ENCODE measurements at regions not wholly inside any gene's neighbourhood (a gene's known extent, or its start where the extent isn't known, plus 50 kb on each side); places are given as distances from the start of the nearest gene placed in this dataset.

DNA sequence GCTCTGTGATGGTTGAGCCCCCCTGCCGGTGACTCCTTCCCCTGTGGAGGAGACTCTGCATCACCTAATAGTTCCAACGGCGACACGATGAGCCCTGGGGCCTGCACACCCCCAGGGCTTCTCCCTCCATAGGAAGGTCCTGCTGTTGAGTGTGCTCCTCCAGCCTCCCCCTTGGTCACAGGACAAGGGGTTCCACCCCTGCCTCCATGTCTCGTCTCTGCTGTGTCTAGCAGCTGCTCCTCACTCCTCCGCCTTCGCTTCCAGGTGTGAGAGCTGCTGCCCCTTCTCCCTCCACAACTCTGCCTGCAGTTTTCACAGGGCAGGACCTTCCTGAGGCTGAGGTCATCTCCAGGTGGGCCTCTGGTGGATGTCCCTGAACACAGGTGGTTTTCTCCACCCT lies 1416.1 kb downstream of the TBC1D22A start:
- DNase-seq (ENCODE audit: low read depth, low spot score): no peak
- in situ Hi-C loops (cut with HindIII; ENCODE audit: low pct_unique_long_range_greater_than_20kb, low sequenced_read_pairs): no loop called here

DNA sequence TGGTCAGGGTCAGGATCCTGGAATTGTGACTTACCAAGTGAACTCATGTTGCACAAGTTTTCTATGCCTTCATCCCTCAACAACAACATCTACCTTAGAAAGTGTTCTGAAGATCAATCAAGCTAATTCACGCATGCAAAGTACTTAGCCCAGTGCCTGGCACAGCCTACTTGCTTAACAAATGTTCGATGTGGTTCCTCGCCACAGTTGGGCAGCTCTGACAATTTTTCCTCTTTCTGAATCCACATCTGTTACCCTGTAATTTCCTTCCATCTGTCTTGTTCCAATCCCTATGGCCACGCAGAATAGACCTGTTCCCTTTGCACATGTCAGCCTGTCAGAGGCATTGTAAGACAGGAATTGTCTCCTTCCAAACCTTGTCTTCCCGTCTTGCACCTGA lies 1415.2 kb downstream of the TBC1D22A start:
- in situ Hi-C loops (cut with HindIII; ENCODE audit: low pct_unique_long_range_greater_than_20kb, low sequenced_read_pairs): no loop called here
- DNase-seq (ENCODE audit: low read depth, low spot score): no peak

DNA sequence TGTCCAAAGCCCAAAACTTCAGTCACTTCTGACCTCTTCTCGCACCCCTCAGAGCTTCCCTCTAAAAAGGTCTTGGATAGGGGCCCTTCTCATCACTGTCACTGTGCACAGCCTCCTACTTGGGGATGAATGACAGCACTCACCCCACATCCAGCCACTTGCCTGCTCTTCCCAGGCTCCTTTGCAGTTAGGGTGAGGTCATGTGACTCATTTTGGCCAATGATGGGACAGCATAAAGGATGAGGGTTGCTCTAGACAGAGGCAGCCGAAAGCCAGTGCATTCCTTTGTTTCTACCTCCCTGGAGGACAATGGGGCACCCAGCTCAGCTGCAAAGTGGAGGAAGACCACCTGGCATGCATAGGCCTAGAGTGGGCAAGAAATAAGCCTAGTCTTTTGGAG lies 1413.3 kb downstream of the TBC1D22A start:
- no peak for DNase-seq (ENCODE audit: low read depth, low spot score)
- in situ Hi-C loops (cut with HindIII; ENCODE audit: low pct_unique_long_range_greater_than_20kb, low sequenced_read_pairs): no loop called here

DNA sequence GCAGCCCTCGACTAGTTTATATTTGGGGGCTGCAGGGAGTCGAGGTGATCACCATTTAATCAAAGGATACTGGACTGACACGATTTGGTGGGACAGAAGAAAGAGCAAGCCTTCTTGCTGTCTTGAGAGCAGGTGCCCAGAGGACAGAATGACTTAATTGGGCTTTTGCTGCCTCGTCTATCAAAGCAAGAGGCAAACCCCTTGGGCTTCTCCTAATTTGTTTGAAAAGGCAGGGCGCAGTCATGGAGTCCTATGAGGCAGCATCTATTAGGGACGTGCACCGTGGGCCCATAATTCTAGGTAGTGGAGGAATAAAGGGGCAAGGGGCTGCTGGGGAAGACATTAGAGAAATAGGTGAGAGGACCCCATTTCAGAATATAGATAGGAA lies 1411.3 kb downstream of the TBC1D22A start:
- no peak for DNase-seq (ENCODE audit: low read depth, low spot score)
- in situ Hi-C loops (cut with HindIII; ENCODE audit: low pct_unique_long_range_greater_than_20kb, low sequenced_read_pairs): no loop called here

DNA sequence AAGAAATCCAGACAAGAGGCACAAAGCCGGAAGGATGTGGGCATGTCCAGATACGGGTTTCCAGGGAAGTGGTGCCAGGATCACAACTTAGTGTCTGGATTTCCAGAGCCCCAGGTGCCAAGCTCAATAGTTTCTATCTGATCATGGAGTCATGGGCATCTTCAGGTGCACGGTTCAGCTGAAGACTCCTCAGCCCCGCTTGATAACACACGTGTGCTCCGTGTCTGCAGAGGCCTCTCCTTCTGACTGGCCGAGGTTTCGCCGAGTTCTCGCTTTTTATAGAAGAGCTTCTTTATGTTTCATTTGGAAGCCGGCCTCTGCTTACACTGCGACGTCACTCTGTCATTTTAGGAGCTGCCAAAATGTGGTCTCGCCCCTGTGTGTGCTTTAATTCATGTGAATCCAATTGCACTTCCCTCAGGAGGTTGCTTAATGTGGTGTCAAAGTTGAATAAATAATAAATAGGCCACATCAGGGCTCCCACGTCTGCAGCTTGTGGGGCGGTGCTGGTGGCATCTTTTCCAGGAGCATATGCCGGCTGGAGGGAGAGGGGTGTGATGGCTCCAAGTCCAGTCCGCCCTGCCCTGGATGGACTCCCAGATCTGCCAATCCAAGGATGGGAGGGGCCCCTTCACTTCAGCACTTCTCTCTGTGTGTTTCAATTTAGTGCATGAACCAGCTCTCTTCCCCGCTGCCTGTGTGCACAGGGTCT lies 1410.8 kb downstream of the TBC1D22A start:
- no peak for DNase-seq (ENCODE audit: low read depth, low spot score)
- in situ Hi-C loops (cut with HindIII; ENCODE audit: low pct_unique_long_range_greater_than_20kb, low sequenced_read_pairs): no loop called here

DNA sequence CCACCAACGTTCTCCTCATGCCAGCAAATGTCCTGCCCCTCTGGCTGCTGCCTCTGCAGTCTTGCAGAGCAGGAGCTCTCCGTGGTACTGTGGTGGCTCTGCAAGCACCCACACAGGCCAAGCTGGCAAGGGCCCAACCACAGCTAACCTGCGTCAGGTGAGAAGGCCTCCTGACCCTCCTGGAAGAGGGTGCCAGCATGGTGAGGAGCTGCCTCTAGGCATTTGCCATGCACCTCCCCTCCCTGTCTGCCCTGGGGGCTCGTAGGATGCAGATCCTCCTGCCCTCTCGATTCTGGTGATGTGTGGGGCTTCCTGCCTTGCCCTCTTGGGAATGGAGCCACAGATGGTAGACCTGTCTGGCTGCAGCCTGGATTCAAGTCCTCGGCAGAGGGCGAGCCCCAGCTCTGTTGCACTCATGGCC lies 1408.8 kb downstream of the TBC1D22A start:
- DNase-seq (ENCODE audit: low read depth, low spot score): no peak
- in situ Hi-C loops (cut with HindIII; ENCODE audit: low pct_unique_long_range_greater_than_20kb, low sequenced_read_pairs): no loop called here

DNA sequence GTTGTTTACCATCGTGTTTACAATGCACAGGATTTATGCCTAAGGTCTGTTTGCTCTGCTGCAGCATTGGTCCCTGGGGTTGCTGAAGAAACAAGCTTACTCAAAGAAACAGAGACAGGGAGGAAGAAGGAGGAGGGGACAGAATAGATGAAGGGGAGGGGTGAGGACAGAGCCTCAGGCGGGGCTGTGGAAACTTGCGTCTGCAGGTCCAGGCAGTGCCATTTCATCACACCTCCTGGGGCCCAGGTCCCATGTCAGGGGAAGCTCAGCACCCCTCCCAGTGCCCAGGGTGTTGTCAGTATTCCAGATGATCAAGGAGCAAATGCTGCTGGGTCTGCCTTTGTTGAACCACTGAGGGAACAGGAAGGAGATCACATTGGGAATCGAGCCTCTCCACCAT lies 1406.8 kb downstream of the TBC1D22A start:
- no peak for DNase-seq (ENCODE audit: low read depth, low spot score)
- in situ Hi-C loops (cut with HindIII; ENCODE audit: low pct_unique_long_range_greater_than_20kb, low sequenced_read_pairs): no loop called here

DNA sequence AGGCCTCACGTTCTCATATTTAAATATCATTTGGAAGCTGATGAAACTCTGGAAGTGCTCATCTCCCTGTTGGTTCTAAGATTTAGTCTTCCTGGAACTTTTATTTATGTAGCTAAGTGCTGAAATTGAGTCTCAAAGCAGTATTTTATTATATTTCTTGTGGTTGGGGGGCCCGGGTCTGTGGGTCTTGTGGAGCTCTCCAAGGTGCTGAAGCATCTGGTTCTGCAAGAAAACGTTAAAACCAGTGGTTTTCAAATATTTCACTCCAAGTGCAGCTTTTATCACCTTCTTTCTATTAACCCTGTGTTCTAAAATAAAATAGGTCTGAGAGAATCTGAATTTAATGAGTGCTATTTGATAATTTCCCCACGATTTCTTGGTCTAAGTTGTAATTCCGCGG lies 1404.8 kb downstream of the TBC1D22A start:
- DNase-seq (ENCODE audit: low read depth, low spot score): no peak
- in situ Hi-C loops (cut with HindIII; ENCODE audit: low pct_unique_long_range_greater_than_20kb, low sequenced_read_pairs): no loop called here

DNA sequence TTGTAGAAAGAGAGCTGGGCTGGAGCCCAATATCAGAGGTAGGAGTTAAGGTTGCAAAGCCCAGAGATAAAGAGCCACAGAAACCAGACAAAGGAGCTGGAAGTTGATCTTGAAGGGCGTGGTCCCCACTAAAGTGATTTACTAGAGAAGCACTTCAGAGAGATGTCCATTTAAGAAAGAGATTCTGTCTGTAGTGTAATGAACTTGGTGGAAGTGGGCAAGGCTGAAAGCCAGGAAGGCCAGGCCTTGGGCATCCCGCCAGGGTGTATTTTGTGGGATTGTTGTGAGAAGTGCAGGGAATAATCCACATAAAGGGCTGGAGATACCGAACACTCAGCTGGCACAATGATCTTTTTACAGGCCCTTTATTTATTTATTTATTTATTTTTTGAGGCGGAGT lies 1398.8 kb downstream of the TBC1D22A start:
- no peak for DNase-seq (ENCODE audit: low read depth, low spot score)
- in situ Hi-C loops (cut with HindIII; ENCODE audit: low pct_unique_long_range_greater_than_20kb, low sequenced_read_pairs): no loop called here

DNA sequence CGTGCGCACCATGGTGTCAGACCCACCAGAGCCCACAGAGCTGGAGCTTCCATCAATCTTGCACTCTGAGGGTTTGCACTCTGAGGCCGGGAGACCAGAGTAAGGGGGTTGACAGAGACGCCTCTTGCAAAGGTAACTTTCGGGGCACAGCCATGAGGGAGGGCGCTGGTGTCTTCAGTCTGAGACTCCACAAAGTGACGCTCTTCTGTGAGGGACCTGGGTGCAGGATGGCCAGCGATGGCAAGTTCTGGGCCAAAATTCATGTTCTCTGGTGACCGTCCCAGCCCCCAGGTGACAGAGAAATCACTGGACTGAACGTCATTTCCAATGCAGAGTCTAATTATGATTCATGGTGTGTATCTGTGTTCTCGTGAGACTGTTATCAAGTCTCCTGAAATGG lies 1395.2 kb downstream of the TBC1D22A start:
- in situ Hi-C loops (cut with HindIII; ENCODE audit: low pct_unique_long_range_greater_than_20kb, low sequenced_read_pairs): no loop called here

DNA sequence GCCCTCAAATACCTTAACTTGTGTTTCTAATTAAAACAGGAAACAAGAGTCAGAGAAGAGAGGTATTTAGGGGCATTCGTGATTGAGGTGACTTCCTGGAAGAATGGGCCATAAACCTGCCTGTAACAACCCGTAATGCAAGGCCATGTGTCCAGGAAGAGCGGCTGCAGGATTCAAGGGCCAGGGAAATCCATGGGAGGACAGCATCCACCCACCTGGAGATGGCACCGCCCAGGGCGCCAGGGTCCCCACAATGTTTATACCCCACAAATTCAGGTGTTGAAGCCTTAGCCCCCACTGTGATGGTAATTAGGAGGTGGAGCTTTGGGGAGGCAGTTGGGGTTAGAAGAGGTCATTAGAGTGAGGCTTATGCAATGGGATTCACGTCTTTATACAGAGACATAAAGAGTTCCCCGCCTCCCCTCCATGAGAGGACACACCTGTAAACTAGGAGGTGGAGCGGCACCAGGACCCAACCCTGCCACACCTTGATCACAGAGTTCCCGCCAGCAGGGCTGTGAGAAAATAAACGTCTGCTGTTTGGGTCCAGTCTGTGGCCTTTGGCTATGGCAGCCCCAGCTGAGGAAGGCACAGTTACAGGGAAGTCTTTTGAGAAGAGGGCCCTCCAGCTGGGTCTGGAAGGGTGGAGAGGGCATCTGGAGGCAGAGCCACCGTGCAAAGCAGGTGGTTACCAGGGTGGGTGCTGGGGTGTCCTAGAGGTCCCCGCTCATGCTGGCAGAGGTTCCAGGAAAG lies 1394.3 kb downstream of the TBC1D22A start:
- in situ Hi-C loops (cut with HindIII; ENCODE audit: low pct_unique_long_range_greater_than_20kb, low sequenced_read_pairs): no loop called here
- DNase-seq (ENCODE audit: low read depth, low spot score): no peak

More for the DNA sequence above, 1395.2 kb downstream of the TBC1D22A start:
- no peak for DNase-seq (ENCODE audit: low read depth, low spot score)

DNA sequence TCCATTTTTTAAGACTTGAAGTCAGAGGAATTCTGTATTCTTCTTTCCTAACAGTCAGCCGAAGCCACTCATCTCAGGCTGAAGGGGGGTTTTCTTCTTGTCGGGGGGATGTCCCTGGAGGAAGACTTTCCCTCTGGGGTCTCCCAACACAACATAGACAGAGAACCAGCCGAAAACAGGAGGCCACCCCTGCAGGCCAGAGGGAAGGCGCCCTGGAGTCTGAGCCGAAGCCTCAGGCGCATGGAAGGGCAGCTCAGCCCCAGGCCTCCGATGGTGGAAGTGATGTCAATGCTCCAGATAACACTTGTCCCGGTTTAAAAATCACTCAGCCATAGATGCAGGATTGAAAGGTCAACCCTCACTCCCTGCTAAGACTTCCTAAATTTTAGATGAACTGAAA lies 1393.0 kb downstream of the TBC1D22A start:
- in situ Hi-C loops (cut with HindIII; ENCODE audit: low pct_unique_long_range_greater_than_20kb, low sequenced_read_pairs): no loop called here
- DNase-seq (ENCODE audit: low read depth, low spot score): no peak

DNA sequence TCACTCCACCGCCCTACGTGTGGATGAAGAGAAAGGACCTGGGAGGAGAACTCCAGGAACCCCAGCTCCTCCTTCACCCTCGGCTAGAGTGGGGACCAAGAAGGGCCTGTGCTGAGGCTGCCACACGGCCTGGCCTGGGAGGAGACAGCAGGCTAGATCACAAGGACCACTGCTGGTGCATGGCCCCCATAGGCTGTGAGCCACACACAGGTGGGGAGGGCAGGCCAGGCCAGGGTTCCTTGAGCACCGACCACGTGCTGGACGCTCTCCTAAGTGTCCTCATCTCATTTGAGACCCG lies 1392.4 kb downstream of the TBC1D22A start:
- in situ Hi-C loops (cut with HindIII; ENCODE audit: low pct_unique_long_range_greater_than_20kb, low sequenced_read_pairs): no loop called here
- DNase-seq (ENCODE audit: low read depth, low spot score): no peak

DNA sequence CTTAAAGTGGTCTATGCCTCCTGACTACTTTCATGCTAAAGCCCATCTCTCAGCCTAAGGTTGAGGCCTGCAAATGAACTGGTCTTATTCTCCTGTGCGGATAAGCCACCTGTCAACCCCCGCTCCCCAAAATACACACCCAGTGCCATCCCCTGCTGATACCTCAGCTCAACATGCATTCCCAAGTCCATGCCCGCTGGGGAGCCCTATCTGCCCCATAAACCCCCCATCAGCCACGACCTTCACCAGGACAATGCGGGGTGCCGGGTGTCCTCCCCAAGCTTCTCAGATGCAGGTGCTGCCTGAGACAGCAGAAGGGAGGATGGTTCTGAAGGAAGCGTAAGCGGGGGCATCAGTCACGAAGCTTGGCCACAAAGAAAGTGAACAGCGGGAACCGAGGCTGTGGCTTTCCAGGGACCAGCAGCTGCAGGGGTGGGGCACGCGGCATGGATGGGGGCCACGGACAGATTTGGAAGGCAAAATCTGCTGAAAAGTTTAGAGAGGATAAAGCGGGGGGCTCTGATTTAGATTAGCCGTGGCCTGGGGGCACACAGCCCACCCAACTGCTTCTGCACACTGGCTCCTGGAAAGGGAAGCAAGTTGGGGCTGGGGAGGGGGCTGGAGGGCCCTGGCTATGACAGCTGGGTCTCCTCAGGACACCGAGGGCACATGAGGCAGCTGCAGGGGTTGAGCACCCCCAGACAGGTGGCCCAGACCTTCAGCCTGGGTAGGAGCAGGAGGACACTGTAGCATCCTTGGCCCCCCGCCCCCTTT lies 1391.9 kb downstream of the TBC1D22A start:
- in situ Hi-C loops (cut with HindIII; ENCODE audit: low pct_unique_long_range_greater_than_20kb, low sequenced_read_pairs): no loop called here
- DNase-seq (ENCODE audit: low read depth, low spot score): no peak

DNA sequence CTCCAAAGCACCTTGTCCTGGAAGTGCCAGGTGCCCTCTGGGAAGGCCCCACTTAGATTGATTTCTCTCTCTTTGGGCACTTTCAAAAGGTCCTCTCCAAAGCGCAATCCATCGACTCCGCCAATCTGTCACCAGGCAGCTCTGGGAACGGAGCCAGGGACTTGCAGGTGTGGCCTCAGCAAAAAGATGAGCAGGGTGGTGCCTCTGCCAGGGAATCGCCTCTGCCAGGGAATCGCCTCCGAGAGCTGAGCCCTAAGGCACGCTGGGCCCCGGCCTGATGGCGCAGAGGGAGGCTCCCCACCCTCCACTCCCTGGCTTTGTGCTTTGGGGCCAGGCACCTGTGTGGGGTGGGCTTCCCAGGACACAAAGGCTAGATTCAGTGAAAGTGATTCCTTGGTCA lies 1391.3 kb downstream of the TBC1D22A start:
- in situ Hi-C loops (cut with HindIII; ENCODE audit: low pct_unique_long_range_greater_than_20kb, low sequenced_read_pairs): no loop called here

DNA sequence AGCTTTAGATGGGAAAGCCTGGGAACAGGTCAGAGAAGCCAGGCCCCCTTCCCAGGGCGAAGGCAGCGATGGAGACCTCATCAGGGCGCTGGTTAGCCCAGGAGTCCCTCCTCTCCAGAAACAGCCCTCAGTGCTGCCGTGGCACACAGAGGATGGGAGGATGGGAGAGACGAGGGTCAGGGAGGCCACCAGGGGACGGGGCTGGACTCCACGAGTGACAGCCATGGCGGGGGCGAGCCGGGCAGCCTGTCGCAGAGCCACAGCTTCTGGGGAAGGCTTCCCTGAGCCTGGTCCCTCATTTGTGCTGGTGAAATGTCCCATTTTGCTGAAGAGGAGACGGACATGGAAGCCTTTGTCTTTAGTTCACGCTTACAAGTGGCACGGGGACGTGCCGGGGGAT lies 1390.5 kb downstream of the TBC1D22A start:
- in situ Hi-C loops (cut with HindIII; ENCODE audit: low pct_unique_long_range_greater_than_20kb, low sequenced_read_pairs): no loop called here
- DNase-seq (ENCODE audit: low read depth, low spot score): no peak

More for the DNA sequence above, 1391.3 kb downstream of the TBC1D22A start:
- DNase-seq (ENCODE audit: low read depth, low spot score): no peak

DNA sequence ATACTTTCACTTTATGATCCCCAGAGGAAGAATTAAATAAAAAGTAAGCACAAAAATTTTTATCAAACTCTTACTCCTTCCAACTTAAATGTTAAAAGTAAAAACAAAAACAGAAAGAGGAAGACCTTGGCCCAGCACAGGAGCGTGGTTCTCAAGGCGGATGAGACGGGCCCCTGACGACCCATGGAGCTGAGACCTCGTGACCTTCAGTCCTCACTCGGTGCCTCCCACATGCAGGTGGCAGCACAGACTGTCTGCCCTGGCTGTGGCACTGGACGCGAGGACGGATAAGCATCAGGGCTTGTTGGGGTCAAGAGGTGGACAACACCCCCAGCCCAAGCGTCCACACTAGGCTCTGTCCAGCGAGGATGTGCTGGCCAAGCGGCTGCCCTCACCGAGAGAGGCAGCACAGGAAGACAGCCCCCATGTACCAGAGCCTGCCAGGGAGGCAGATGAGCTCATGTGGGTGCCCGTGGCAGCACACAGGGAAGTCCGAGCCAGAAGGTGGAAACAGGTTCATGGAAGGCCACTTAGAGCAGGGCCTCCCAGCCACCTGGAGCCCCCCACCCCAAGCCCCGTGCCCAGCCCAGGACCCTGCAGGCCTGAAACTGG lies 1389.8 kb downstream of the TBC1D22A start:
- in situ Hi-C loops (cut with HindIII; ENCODE audit: low pct_unique_long_range_greater_than_20kb, low sequenced_read_pairs): no loop called here
- no peak for DNase-seq (ENCODE audit: low read depth, low spot score)

DNA sequence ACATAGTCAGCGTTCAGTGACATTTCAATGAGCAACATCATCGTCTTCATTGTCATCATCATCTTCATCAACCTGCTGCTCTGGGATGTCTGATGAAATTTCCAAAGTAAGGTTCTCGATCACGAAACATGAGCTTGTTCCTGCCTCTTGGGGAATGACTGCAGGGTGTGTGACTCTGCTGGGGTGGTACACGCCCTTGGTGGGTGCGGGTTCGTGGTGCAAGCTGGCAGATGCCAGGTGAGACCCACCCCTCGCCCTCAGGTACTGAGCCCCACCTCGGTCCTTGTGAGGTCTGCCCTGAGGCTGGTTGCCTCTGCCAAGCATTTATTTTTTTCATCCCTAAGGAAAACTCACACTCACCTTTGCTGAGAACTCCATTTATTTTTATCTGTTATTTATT lies 1389.2 kb downstream of the TBC1D22A start:
- no peak for DNase-seq (ENCODE audit: low read depth, low spot score)
- in situ Hi-C loops (cut with HindIII; ENCODE audit: low pct_unique_long_range_greater_than_20kb, low sequenced_read_pairs): no loop called here

Data from SK-MEL-5 (cell line).